MM.1S (cell line): ENCODE measurements at regions not wholly inside any gene's neighbourhood (a gene's known extent, or its start where the extent isn't known, plus 50 kb on each side); places are given as distances from the start of the nearest gene placed in this dataset.

Source experiments
- DNase-seq: peaks from one replicate; pipeline ENCODE4 v3.0.0-alpha.2; 2015
- H2AFZ ChIP-seq: fragments of 300-600 bp; sonication (generic); 2 replicates; pipeline ENCODE4 v1.6.0; 2016; ENCODE audit warnings: antibody characterized with exemption, low read length
- H3F3A ChIP-seq: fragments of 300-600 bp; sonication (generic); 2 replicates; pipeline ENCODE4 v1.6.1; 2016; ENCODE audit warnings: mild to moderate bottlenecking, antibody characterized with exemption, low read length, moderate library complexity, mixed read lengths; ENCODE audit not compliant: insufficient read depth
- H3K27ac ChIP-seq: fragments of 300-600 bp; sonication (generic); 2 replicates; pipeline ENCODE4 v1.5.1; 2016; ENCODE audit warnings: mild to moderate bottlenecking, low read length
- H3K27me3 ChIP-seq: fragments of 300-600 bp; sonication (generic); replicated peaks from 2 replicates; pipeline ENCODE4 v1.6.0; 2016; ENCODE audit warnings: low read length; ENCODE audit not compliant: insufficient read depth
- H3K36me3 ChIP-seq: fragments of 300-600 bp; sonication (generic); replicated peaks from 2 replicates; pipeline ENCODE4 v1.6.1; 2016; ENCODE audit warnings: mild to moderate bottlenecking, low read length, mixed read lengths; ENCODE audit not compliant: insufficient read depth
- H3K4me1 ChIP-seq: fragments of 300-600 bp; sonication (generic); 2 replicates; pipeline ENCODE4 v1.6.1; 2016; ENCODE audit warnings: low read length, mixed read lengths
- H3K4me2 ChIP-seq: fragments of 300-600 bp; sonication (generic); 2 replicates; pipeline ENCODE4 v1.6.0; 2016; ENCODE audit warnings: low read depth, low read length
- H3K4me3 ChIP-seq: fragments of 300-600 bp; sonication (generic); 2 replicates; pipeline ENCODE4 v1.5.1; 2016; ENCODE audit warnings: low read length, mixed read lengths
- H3K79me2 ChIP-seq: fragments of 300-600 bp; sonication (generic); 2 replicates; pipeline ENCODE4 v1.6.1; 2016; ENCODE audit warnings: mixed run types, low read length, mixed read lengths
- H3K9ac ChIP-seq: fragments of 300-600 bp; sonication (generic); 2 replicates; pipeline ENCODE4 v1.6.1; 2016; ENCODE audit warnings: low read length, mixed read lengths
- H3K9me2 ChIP-seq: fragments of 300-600 bp; sonication (generic); replicated peaks from 2 replicates; pipeline ENCODE4 v1.6.1; 2016; ENCODE audit warnings: mild to moderate bottlenecking, low read length, mixed read lengths; ENCODE audit not compliant: insufficient read depth
- H3K9me3 ChIP-seq: fragments of 300-600 bp; sonication (generic); replicated peaks from 2 replicates; pipeline ENCODE4 v1.6.1; 2016; ENCODE audit warnings: mild to moderate bottlenecking, low read length, mixed read lengths; ENCODE audit not compliant: insufficient read depth
- H4K20me1 ChIP-seq: fragments of 300-600 bp; sonication (generic); 2 replicates; pipeline ENCODE4 v1.6.1; 2016; ENCODE audit warnings: mild to moderate bottlenecking, low read length, moderate library complexity, mixed read lengths; ENCODE audit not compliant: insufficient read depth
- CTCF ChIP-seq: fragments of 300-600 bp; sonication (generic); IDR thresholded peaks from 2 replicates; pipeline ENCODE4 v1.5.1; 2016; ENCODE audit warnings: antibody characterized with exemption, low read length, mixed read lengths
- EZH2 ChIP-seq: fragments of 300-600 bp; sonication (generic); optimal IDR thresholded peaks from 2 replicates; pipeline ENCODE3; 2017; ENCODE audit warnings: low read depth, mild to moderate bottlenecking, antibody characterized with exemption, low read length, mixed read lengths
- EZH2phosphoT487 ChIP-seq: fragments of 300-600 bp; sonication (generic); IDR thresholded peaks from 2 replicates; pipeline ENCODE4 v1.6.1; 2018; ENCODE audit warnings: antibody characterized with exemption, low read length

GRCh38 chr13:73293913-73294523 is 235.2 kb downstream of the KLF5 start:
- Histone ChIP-seq H3K4me1 (no peaks in the 10 kb centered on the region), H3K27ac (no peak overlapping the region), H3K9ac (no peak overlapping the region), H4K20me1 (no peaks in the 10 kb centered on the region), H3K9me2 (no peaks in the 10 kb centered on the region), H3F3A (no peaks in the 10 kb centered on the region), H3K9me3 (no peaks in the 10 kb centered on the region), H3K27me3 (no peaks in the 10 kb centered on the region), H3K4me2 (no peak overlapping the region), H3K36me3 (no peaks in the 10 kb centered on the region), H3K79me2 (no peaks in the 10 kb centered on the region), H2AFZ (no peak overlapping the region), H3K4me3 (no peak overlapping the region)
- TF ChIP-seq EZH2phosphoT487 = no peak
- no peak for TF ChIP-seq CTCF
- TF ChIP-seq EZH2 = no peak
- no peak for DNase-seq

GRCh38 chr13:73292127-73292526 is 233.3 kb downstream of the KLF5 start:
- no peaks in the 10 kb centered on the region for H3K27me3 ChIP-seq
- no peaks in the 10 kb centered on the region for H3K9me3 ChIP-seq
- no peaks in the 10 kb centered on the region for H3K79me2 ChIP-seq
- H3K36me3 ChIP-seq = no peaks in the 10 kb centered on the region
- no peak overlapping the region for H2AFZ ChIP-seq
- no peaks in the 10 kb centered on the region for H4K20me1 ChIP-seq
- TF ChIP-seq EZH2 = no peak
- TF ChIP-seq CTCF = no peak
- no peak for TF ChIP-seq EZH2phosphoT487
- no peak overlapping the region for H3K9ac ChIP-seq
- no peak overlapping the region for H3K4me3 ChIP-seq
- H3K9me2 ChIP-seq = no peaks in the 10 kb centered on the region
- H3K27ac ChIP-seq = no peak overlapping the region
- H3K4me1 ChIP-seq = no peaks in the 10 kb centered on the region
- H3F3A ChIP-seq = no peaks in the 10 kb centered on the region
- DNase-seq = no peak
- no peak overlapping the region for H3K4me2 ChIP-seq

GRCh38 chr13:73290844-73291243 is 232.0 kb downstream of the KLF5 start:
- H3F3A ChIP-seq = no peaks in the 10 kb centered on the region
- H3K27ac ChIP-seq = no peak overlapping the region
- H3K79me2 ChIP-seq = no peaks in the 10 kb centered on the region
- no peaks in the 10 kb centered on the region for H3K9me3 ChIP-seq
- no peaks in the 10 kb centered on the region for H3K36me3 ChIP-seq
- H2AFZ ChIP-seq = no peak overlapping the region
- H3K4me1 ChIP-seq = no peaks in the 10 kb centered on the region
- H3K9ac ChIP-seq = no peak overlapping the region
- no peak overlapping the region for H3K4me2 ChIP-seq
- H4K20me1 ChIP-seq = no peaks in the 10 kb centered on the region
- H3K9me2 ChIP-seq = no peaks in the 10 kb centered on the region
- H3K27me3 ChIP-seq = no peaks in the 10 kb centered on the region
- TF ChIP-seq EZH2phosphoT487 (no peak), EZH2 (no peak), CTCF (no peak)
- DNase-seq = no peak
- no peak overlapping the region for H3K4me3 ChIP-seq
